Ammon's horn (tissue), 1 donor: ENCODE measurements at regions not wholly inside any gene's neighbourhood (a gene's known extent, or its start where the extent isn't known, plus 50 kb on each side); places are given as distances from the start of the nearest gene placed in this dataset.

Experiments
- DNase-seq: peaks from one replicate; pipeline ENCODE4 v3.0.0-alpha.2; 2016; ENCODE audit warnings: low spot score

DNA sequence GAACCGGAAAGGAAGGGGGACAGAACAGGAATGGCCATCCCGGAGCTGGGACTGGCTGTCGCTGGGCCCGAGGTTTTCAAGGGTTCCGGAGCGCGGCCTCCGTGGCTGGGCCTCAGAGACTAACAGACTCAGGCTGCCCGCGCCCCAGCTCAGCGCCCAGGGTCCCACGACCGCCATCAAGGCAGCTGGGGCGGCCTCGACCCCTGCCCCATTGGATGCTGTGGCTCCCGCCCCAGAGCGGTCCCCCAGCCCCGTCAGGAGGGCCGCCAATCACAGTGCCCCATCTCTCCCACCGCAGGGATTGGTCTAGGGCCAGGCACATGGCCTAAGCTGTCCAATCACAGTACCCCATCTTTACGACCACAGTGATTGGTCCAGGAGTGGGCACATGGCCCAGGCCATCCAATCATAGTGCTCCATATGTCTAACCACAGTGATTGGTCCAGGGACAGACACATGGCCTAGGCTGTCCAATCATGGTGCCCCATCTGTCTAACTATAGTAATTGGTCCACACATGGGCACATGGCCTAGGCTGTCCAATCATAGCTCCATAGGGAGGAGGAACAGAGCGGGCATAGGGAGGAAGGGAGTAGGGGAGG is 105.3 kb upstream of the NKX1-1 start:
- DNase-seq = no peak

DNA sequence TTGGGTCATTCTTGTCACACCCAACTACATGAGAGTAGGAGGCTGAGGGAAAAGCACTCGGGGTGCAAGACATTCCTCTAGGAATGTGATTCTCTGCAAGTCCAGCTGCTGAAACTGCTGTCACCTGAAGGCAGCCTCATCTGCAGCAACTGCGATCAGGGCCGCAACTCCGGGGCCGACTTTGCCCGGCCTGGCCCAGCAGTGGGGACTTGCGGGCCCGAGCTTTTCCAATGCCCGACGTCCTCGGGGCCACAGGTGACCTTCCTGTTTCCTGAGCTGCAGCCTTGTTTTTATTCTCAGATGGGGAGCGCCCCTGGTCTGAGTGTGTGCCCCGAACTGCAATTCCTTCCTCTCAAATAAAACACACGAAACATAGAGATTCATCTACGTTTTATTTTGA is 104.7 kb upstream of the NKX1-1 start:
- no peak for DNase-seq

DNA sequence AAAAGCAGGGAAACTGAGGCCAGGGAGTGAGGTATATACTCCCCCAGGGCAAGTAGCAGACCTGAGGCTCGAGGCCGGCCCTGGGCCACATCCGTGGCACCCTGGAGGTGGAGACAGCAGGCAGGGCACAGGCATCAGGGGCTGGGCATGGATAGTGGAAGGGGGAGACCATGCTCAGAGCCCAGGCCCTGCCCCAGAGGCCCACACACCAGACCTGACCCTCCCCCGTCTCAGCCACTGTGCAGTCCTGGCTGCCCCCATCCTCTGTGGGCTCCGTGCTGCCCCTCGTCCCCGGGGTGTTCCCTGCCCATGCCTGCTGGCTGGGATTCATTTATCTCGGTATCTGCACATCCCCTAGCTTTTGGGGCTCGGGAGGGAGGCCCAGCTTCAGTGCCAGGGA is 103.1 kb upstream of the NKX1-1 start:
- no peak for DNase-seq

DNA sequence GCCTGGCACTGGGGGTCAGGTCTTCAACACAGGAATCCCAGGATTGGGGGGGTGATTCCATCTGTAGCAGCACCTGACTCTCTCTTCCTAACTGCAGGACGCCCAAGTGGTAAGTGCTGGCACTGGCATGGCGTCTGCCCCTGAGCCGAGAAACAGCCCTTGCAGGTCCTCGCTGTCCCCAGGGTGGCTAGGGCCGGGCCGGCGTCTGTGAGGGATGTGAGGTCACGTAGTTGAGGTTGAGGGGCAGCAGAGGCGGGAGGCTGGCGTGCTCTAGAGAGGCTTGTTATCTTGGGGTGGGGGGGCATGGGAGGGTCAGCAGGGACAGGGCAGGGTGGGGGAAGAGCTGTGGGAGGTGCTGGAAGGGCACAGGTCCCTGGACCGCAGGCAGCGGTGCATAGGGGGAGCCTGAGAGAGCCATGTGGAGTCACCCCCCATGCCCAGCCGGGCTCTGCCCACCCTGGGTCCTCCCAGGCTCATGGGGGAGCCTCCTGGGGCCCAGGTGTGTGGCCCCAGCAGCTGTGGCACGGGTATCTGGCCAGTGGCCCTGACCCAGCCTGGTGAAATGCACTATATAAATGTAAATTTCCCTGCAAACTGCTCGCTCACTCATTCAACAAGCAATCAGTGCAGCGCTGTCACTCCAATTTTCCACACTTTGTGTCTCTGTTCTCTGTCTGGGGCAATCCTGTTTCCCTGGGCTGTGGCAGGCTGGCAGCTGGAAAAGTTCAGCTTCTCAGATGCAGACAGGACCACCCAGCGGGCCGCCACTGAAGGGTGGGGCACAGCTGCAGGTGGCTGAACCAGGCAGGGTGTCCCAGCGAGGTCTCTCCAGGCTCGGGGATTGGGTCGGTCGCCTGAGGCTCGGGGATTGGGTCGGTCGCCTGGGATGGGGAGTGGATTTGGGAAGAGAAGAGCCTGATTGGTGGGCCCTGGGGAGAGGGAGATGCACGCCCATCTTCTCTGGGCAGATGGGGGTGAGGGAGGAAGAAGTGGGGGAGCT is 102.2 kb upstream of the NKX1-1 start:
- no peak for DNase-seq

DNA sequence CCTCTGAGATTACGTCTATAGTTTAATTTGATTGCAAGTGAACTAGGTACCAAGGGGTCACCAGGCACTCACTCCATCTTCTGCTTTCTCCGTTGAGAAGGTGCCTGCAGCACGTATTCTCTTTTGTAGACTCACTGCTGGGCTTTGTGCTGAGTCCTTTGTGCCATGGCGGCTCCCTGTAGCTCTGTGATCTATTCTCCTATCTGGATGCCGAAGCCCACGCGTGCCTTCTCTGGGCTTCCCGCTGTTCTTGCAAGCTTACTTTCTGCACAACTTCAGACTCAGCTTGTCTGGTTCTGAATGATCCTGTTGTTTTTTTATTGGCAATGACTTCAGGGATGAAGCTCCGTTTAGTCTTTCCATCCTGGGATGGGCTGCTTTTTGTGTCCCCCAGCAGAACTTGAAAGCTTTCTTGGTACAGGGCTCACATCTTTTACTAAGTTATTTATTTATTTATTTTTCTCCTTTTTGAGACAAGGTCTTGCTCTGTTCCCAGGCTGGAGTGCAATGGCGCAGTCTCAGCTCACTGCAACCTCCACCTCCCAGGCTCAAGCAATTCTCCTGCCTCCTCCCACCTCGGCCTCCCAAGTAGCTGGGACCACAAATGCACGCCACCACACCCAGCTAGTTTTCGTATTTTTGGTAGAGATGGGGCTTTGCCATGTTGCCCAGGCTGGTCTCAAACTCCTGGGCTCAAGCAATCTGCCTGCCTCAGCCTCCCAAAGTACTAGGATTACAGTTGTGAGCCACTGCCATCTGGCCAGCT is 100.9 kb upstream of the NKX1-1 start:
- no peak for DNase-seq

DNA sequence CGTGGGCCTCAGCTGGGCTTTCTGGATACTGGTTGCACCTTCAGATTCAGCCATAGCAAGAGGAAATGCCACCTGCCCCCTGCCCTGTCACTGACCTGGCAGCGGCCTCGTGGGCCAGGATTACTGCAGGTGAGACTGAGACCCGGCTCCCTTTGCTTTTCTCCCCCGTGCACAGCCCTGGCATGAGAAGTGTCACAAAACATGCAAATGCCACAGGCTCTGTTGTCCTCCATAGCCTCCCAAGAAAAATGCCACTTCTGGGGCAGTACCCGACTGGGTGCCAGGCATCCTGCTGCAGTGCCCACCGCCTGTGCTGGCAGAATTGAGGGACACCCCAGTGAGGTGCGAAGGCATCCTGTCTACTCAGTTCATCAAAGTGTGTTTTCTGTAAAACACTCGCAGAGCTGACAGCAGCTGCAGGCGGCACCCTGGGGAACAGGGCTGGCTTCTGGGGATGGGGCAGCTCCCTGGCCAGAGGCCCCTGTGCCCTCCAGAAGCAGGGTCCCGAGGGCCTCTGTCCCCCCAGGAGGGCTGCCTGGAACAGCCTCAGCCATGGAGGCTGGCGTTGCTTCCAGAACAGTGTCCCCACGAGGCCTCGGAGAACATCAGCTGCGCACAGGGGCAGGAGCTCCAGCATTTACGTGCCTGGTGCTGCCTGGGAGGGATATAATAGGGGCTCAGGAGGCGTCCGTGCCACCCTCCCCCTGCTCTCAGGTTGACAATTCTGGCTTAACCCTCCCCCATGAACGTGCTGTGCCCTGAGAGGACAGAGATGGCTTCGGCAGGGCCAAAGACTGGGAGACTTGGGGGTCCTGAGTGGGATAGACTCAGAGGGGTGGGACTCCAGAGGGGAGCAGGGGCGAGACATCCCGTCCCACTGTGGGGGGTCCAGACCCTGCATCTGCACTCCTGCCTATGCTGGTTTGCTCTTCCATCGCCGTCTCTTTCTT is 99.5 kb upstream of the NKX1-1 start:
- DNase-seq = no peak

DNA sequence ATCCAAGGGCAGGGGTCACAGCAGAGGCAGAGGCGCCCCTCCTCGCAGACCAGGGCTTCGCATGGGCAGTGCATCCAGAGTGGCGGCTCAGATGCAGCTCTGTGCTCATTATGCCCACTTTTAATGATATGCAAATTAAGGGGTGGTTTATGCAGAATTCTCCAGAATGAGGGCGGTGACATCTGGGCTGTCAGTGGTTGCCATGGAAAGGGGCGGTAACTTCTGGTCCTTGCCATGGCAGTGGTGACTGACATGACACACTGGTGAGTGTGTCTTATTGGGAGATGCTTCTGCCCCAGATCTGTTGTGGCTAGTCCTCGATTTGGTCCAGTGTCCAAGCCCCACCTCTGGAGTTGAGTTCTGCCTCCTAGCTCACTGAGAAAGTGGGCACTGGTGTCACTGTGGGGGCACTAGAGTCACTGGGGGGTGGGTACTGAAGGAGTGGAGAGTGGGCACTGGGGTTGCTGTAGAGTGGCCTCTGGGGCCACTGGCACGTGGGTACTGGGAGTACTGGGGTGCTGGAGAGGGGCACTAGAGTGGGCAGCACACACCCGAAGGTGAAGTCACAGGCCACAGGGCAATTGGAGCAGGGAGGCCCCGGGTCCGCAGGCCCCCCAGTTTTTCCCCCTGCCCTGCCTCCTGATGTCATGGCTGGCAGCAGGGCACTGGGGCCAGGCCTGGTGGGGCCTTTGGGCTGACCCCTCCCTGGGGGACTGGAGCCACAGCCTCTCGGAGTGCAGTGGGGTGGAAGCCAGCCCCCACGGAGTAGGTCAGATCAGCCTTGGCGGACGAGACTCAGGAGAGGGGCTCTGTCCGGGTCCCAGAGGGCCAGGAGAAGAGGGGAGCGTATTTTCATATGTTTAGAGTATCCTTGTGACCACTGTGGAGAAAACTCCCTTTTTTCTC is 98.6 kb upstream of the NKX1-1 start:
- DNase-seq = no peak

DNA sequence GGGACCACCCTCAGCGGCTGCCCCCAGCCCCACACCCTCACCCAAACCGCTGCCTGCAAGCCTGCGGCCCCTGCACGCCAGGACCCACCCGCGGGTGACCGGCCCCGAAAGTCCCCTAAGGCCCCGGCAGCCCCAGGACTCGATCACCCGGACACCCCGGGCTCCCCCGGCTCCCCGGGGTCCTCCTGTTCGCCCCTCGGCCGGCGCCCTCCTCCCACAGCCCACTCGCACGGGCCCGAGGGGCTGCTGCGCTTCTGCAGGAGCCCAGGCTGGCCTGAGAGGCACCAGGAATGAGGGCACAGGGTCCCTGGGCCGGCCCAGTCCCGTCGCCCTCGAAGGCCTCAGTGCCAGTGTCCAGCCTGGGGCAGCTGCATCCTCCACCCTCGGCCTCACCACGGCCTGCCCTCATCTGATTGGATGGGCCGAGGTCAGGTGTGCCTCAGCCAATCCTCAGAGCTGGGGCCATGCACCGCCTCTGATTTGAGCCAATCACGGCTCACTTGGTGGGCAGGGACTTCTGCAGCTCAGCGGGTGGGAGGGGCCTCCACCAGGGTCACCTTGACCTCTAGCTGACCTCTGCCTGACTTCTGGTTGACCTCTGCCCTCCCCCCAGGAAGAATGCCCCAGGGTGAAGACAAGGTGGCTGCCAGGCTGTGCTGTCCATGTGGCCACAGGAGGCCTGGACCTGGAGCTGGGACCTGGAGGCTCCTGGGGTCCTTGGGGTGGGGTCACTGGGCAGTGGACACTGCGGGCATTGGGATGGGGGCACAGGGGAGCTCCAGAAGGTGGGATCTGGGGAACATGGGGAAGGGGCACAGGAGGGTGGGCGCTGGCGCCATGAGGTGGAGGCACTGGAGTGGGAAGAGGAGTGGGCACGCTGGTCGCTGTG is 97.6 kb upstream of the NKX1-1 start:
- no peak for DNase-seq

DNA sequence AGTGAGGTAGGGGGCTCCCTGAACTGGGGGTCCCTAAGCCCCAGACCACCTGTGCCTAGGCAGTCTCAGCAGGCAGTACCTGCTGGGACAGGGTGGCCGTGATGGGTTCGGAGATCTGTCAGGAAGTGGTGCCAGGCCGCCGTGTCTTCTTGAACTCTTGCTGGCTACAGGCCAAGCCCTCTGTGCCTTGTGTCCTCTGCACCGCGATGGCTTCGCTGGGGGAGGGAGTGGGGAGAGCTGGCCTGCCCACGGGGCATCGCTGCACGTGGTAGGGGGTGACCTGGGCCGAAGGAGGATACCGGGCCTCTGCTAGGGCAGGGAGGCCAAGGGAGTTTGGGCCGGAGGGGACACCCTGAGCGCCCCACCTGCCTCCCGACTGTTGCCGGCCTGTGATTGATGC is 96.7 kb upstream of the NKX1-1 start:
- no peak for DNase-seq

DNA sequence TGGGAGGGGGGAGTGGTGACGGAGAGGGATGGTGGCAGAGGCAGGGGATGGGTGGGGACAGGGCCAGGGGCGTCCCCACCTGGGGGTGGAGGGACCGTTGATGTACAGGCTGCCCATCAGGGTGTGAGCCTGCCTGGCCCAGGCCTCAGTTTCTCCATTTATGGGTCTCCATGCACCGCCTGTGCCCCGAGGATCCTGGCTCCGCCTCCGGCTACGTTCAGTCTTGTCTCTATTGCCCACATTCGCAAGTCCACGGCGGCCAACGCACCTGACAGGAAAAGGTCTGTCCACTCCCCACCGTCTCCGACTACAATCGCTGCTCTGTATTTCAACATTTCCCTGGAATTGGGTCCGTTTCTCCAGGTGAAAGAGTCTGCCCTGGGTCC is 96.3 kb upstream of the NKX1-1 start:
- DNase-seq = no peak

DNA sequence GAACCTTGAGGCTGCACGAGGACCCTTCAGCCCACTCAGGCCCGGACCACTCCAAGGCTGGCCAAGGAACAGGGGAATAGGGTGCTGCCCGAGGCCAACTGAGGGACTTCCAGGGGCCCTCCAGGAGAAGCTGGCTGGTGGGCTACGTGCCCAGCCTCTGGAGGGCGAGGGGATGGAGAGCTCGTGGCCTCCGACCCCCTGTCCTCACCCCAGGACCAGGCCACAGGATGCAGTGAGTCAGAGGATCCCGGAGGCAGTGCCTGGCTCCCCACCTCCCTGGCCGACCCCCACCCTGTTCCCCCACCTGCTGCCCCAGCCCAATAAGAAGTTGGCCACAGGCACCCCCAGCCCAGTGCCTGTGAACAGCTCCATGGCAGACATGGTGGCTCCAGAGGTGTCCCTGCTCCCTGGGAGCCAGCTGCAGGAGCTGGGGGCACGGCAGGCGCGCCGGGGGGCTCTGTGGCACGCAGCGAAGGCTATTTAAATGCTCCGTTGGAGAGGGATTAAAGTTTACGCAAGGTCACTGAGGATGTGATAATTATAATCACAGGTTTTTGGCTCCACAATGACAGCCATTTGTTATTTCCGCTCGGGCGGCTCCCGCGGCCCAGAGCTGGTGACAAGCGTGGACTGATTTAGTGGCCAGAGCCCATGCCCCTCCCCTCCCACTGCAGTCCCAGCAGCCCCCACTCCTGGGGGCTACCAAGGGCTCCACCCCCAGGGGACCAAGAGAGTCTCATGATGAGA is 95.7 kb upstream of the NKX1-1 start:
- no peak for DNase-seq

DNA sequence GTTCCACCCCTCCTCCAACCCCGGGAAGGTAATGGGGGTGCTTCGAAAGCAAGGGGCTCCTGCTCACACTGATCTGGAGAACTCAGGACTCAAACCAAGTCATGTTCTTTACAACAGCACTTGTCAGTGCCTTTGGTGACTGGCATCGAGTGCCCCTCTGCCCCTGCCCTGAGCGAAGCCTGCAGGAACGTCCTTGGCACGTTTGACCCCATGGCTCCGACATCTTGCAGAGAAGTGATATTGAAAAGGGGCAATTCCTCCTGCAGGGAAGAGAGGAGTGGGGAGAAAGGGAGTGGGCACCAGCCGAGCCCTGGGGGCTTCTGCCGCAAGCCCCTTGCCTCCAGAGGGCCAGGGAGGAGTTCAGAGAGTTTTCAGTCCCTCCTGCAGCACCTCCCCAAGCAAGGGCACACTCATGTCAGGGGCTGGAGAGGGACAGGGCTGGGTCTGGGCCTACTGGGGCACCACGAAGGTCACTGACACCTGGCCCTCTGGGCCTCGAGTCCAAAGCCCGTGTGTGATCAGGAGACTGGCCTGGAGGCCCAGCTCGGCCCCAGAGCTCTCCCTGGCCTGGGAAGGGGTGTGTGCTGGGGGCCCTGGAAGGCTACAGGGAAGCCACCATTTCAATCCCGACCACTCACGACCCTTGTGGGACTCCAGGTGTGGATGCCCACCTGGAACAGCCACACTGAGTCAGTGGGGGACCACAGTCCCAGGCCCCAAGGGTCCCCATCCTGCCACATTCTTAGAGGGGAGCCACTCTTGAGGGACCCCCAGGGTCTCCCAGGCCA is 94.9 kb upstream of the NKX1-1 start:
- DNase-seq = no peak

DNA sequence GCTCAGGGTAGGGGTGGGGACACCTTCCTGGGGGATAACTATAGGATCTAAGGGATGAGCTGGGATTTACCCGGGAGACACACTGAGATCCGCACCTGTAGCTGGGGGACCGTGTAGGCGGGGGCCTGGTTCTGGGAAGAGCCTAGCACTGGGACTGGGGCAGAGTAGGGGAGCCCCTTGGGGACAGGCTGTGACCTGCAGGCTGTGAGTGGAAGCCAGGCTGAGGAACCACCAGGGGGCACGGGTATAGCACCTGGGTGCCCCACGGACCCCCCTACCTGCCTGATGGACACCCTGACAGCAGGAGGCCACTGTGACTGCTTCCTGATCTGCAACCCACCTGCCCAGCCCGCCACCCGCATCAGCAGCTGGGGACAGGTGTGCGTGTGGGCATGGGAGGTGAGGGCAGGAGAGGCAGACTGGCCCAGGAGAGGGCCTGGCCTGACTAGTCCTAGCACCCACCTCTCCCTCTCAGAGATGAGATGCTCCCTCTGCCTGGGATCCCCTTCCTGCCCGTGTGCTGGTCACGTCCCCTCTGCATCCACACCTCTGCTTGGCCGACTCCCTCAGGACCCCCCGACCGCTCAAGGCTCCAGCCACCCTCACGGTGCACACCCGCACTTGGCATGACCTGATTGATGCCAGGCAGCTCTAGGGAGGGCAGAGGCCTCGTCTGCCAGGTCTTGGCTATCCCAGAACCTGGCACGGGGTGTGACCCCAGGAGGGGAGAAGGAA is 94.2 kb upstream of the NKX1-1 start:
- DNase-seq = no peak

DNA sequence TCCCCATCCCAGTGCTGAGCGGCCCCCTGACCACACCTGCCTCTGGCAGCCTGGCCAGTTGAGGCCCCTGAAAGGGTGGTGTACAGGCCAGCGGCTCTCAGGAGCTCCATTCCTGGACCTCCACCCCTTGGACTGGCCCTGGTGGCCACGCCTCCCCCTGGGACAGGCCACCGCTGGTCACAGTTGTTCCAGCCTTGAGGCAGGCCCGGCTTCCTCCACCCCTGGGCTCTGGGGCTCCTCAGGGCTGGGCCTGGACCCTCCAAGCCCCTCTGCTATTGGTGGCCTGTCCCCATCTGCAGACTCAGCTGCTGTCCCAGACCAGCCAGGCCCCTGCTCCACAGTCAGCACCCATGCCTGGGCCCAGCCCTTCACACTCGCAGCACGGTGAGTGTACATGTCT is 93.2 kb upstream of the NKX1-1 start:
- DNase-seq = no peak

DNA sequence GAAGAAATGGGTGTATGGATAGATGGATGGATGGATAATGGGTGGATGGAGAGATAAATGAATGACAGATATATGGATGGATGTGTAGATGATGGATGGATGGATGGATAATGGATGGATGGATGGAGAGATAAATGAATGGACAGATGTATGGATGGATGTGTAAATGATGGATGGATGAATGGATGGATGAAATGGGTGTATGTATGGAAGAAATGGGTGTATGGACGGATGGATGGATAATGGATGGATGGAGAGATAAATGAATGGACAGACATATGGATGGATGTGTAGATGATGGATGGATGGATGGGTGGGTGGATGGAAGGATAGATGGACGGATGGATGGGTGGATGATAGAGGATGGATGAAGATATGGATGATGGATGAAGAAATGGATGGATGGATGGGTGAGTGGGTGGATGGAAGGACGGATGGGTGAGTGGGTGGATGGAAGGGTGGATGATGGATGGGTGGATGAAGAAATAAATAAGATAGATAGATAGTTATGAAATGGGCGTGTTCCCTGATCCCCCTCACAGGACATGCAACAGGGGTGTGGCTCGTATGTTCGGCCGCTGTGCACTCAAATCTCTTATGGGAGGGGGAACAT is 91.1 kb upstream of the NKX1-1 start:
- no peak for DNase-seq

DNA sequence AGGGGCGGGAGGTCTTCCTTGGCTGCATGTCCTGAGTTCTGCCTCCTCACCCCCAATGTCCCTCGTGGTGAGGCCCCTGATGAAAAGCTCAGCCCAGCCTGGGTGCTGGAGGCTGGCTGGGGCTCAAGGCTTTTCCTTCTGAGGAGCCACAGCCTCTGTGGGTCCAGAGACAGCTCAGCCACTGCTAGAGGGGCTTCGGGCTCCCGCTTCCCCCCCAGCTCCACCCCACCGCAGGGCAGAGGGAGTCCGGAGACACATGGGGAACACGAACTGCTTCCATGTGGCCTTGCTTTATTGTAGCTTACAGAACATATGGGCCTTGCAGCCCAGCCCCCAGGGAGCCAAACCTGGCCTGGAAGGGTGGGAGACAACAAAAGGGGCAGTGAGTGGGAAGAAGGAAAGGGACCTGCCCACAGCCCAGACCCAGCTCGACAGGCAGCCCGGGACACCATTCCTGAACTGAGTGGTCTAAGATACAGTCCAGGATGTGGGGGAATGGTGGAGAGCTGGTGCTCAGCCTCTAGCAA is 89.9 kb upstream of the NKX1-1 start:
- DNase-seq = no peak
